ENCODE measurements at regions not wholly inside any gene's neighbourhood (a gene's known extent, or its start where the extent isn't known, plus 50 kb on each side); places are given as distances from the start of the nearest gene placed in this dataset.

GRCh38 chr3:163533381-163533780, 1544.9 kb downstream of the SI start:
- Histone ChIP-seq H3K4me3 (no peak overlapping the region), H3K4me2 (ENCODE audit: insufficient read depth, low read length) (no peak overlapping the region), H3K9me3 (replicated peaks; ENCODE audit: control insufficient read depth, insufficient read depth, low read depth, low read length) (no peaks in the 10 kb centered on the region), H4K20me1 (replicated peaks; ENCODE audit: control insufficient read depth, insufficient read depth, low read length) (no peaks in the 10 kb centered on the region), H2AFZ (ENCODE audit: low read depth, low read length) (no peak overlapping the region), H3K79me2 (ENCODE audit: control insufficient read depth, insufficient read depth, low read length) (no peaks in the 10 kb centered on the region), H3K36me3 (ENCODE audit: control insufficient read depth, insufficient read depth, low read length) (no peaks in the 10 kb centered on the region), H3K27ac (ENCODE audit: extremely low read depth, low read depth, low read length) (no peak overlapping the region), H3K4me1 (replicated peaks in 1 of 2; ENCODE audit: control insufficient read depth in 2 of 2, insufficient read depth in 2 of 2, low read length in 2 of 2) (no peaks in the 10 kb centered on the region), H3K9ac (ENCODE audit: insufficient read depth in 1 of 2, low read depth in 2 of 2, low read length in 2 of 2) (no peak overlapping the region), H3K27me3 (ENCODE audit: control insufficient read depth in 2 of 2, insufficient read depth in 2 of 2, low read length in 2 of 2) (no peaks in the 10 kb centered on the region), H3K9me1 (ENCODE audit: control insufficient read depth, insufficient read depth, low read length) (no peaks in the 10 kb centered on the region)
- no TSS peak for BruUV-seq (replicated peaks)
- DNase-seq (ENCODE audit: extremely low read depth in 1 of 4, low spot score in 3 of 4) (peak in 1 of 4 experiments; percentile 21), FAIRE-seq (no peak), ATAC-seq (no peak)
- CTCF ChIA-PET (ENCODE audit: low intra/inter-chr PET ratio) = no interaction called here
- POLR2A ChIA-PET = interaction anchor here (0.9 kb wide), 1 partner anchor 10 kb away, joined by 3 read pairs; no protein-coding TSS in a partner anchor
- WGBS (ENCODE audit: insufficient coverage, low coverage, missing lambda C conversion rate) = 9% methylated on average over 1 of the region's 1 CpG
- intact Hi-C loops (cut with micrococcal nuclease) = no loop called here
- in situ Hi-C loops (cut with MboI) = no loop called here
- no peak for TF ChIP-seq E2F8 (IDR thresholded peaks at IDR 0.05; ENCODE audit: low read depth, partially characterized antibody)
- no peak for TF ChIP-seq ZNF121 (CRISPR knock-in tag; conservative IDR thresholded peaks at IDR 0.05)
- TF ChIP-seq SREBF1 (IDR thresholded peaks at IDR 0.05; ENCODE audit: borderline replicate concordance, low read depth, low read length) = no peak
- no peak for TF ChIP-seq GTF2B (IDR thresholded peaks at IDR 0.05; ENCODE audit: extremely low read depth, insufficient read length)
- TF ChIP-seq ZNF518B (CRISPR knock-in tag; IDR thresholded peaks at IDR 0.05) = no peak
- TF ChIP-seq TFE3 (CRISPR knock-in tag; IDR thresholded peaks at IDR 0.05) = no peak
- no peak for TF ChIP-seq ZNF384 (IDR thresholded peaks at IDR 0.05; ENCODE audit: low read depth, low read length)
- no peak for TF ChIP-seq ZNF77 (CRISPR knock-in tag; IDR thresholded peaks at IDR 0.05)
- TF ChIP-seq EZH2 (IDR thresholded peaks at IDR 0.05; ENCODE audit: borderline replicate concordance, low read depth, low read length) = no peak
- no peak for TF ChIP-seq SMAD2 (IDR thresholded peaks at IDR 0.05; ENCODE audit: low read depth, low read length)
- TF ChIP-seq HNRNPL (IDR thresholded peaks at IDR 0.05; ENCODE audit: low read depth, low read length) = no peak
- peak; percentile 54 for TF ChIP-seq MEIS2 (IDR thresholded peaks at IDR 0.05; ENCODE audit: partially characterized antibody)
- TF ChIP-seq CBFA2T3 (IDR thresholded peaks at IDR 0.05) = peak; percentile 27; the same call in 1 of the 2 replicates
- no peak for TF ChIP-seq CREBBP (IDR thresholded peaks at IDR 0.05; ENCODE audit: low read depth, low read length)
- 0 out of 2 replicates have a peak, but pooled peaks have one; percentile 10 for TF ChIP-seq TEAD4 (IDR thresholded peaks at IDR 0.05; ENCODE audit: low read length)
- TF ChIP-seq TEAD4 (CRISPR knock-in tag; IDR thresholded peaks at IDR 0.05; ENCODE audit: borderline replicate concordance) = no peak
